GM21723 (cell line): ENCODE measurements at regions not wholly inside any gene's neighbourhood (a gene's known extent, or its start where the extent isn't known, plus 50 kb on each side); places are given as distances from the start of the nearest gene placed in this dataset.
"Not testable (repeated sequence)": the region's sequence is repeated elsewhere in the genome, so short reads cannot be mapped to it uniquely, and the experiment has no call there.

Experiments
- ATAC-seq: cut with Tn5 transposase; IDR thresholded peaks from one replicate; pipeline ENCODE4 v1.9.1; 2021; ENCODE audit warnings: mild to moderate bottlenecking, moderate library complexity; ENCODE audit not compliant: unreplicated experiment

DNA sequence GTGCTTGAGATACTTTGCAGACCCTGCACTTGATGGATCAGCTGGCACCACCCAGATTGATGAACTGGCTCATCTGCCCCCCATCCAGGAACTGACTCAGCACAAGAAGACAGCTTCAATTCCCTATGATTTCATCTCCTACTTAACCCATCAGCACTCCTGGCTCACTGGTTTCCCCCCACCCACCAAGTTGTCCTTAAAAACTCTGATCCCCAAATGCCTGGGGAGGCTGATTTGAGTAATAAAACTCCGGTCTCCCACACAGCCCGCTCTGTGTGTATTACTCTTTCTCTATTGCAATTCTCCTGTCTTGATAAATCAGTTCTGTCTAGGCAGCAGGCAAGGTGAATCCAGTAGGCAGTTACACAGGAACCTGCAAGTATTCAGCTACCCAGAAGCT lies 102.1 kb upstream of the TMTC4 start:
- ATAC-seq, result not testable (repeated sequence)

DNA sequence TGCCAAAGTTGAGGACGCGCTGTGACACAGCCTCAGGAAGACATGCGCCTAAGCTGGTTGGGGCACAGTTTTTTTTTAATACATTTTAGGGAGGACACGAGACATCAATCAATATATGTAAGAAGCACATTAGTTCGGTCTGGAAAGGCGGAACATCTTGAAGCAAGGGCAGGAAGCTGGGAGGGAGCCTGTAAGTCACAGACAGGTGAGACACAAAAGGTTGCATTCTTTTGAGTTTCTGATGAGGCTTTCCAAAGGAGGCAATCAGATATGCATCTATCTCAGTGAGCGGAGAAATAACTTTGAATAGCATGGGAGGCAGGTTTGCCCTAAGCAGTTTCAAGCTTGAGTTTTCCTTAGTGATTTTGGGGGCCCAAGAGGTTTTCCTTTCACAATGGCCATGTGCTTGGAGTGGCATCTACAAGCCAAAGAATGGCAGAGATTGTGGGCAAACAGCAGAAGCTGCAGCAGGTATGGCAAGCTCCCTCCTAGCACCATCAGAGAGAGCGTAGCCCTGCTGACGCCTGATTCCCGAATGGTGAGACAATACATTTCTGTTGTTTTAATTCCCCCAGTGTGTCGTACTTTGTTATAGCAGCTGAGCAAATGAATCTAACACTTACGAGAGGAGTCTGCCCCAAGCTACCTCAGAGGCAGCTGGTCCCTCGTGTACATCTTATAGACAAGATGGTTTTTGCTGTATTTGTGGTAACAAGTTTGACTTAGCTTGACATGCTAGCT lies 99.5 kb upstream of the TMTC4 start:
- no peak for ATAC-seq

DNA sequence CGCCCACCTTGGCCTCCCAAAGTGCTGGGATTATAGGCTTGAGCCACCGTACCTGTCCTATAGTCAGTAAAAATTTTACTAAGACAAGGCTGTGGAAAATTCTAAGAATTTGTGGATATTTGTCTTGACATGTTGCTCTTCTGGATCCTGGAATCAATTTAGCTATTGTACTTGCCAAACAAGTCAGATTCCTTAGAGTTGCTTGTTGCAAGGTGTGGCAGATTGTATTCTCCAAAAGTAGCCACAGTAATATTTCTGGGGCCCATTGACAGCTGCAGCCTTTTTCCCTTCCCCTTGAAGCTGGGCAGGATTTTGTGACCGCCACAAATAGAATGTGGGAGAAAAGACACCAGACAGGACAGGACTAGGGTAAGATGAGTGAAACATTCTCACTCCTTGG lies 98.8 kb upstream of the TMTC4 start:
- no peak for ATAC-seq

DNA sequence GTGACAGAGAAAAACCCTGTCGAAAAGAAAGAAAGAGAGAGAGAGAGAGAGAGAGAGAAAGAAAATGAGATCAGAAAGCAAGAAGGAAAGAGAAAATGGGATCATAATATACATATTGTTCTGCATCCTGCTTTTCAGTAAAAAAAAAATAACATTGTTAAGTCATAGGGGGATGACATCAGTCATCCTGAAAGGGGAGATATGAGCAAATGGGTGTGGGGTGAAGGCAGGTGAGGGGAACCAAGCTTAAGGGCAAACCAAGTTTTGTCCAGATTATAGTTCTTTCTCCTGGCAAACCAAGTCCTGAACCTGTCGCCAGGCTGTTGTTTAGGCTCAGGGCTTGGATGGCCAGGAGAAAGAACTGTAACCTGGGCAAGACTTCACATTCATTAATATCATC lies 92.6 kb upstream of the TMTC4 start:
- no peak for ATAC-seq

DNA sequence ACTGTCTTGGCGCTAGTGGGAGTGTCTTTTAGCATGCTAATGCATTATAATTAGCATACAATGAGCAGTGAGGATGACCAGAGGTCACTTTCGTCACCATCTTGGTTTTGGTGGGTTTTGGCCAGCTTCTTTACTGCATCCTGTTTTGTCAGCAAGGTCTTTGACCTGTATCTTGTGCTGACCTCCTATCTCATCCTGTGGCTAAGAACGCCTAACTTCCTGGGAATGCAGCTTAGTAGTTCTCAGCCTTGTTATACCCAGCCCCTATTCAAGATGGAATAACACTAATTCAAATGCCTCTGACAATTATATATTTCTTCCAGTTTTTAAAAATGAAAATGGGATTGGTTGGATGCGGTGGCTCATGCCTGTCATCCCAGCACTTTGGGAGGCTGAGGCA lies 92.0 kb upstream of the TMTC4 start:
- not testable (repeated sequence) for ATAC-seq

DNA sequence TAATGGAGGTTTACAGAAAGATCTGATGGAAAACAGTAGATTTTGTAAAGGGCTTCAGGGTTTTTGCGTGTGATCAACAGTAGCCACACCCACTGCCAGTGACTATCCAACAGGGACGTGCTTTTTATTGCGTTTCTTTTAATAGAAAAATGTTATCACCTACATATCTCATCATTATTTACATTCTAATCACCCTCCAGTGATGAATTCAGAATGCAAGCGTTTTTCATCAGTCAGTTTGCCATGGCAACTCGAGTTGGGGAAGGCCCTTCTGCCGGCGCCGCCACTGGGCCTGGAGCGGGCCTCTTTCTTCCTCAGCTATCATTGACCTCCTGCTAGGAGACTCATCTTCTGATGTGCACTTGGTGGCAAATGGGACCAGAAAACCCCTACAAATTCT lies 90.3 kb upstream of the TMTC4 start:
- ATAC-seq, result no peak

DNA sequence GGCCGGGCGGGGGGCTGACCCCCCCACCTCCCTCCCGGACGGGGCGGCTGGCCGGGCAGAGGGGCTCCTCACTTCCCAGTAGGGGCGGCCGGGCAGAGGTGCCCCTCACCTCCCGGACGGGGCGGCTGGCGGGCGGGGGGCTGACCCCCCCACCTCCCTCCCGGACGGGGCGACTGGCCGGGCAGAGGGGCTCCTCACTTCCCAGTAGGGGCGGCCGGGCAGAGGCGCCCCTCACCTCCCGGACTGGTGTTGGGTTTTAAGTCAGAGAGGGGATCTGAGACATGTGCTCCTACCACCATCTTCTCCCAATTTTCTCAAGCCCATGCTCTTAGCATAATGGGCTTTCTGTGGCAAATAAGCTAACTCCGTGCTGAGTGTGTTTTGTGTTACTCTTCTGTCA lies 87.5 kb upstream of the TMTC4 start:
- not testable (repeated sequence) for ATAC-seq

DNA sequence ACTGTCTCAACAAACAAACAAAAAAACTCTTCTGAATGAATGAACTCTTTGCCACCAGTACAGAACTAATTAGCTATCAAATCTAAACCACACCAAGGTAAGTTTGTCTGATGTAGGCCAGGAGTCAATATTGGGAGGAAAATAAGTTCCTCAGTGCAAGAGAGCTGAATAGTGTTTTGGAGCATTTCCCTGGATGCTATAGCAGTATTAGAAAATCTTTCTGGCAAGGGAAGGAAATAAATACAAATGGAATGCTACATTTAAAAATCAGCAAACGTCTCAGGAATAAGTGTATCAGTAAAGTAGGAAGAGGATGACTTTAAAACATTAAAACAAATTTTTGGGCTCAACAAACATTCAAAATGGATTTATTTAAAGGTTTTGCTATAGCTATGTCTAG lies 81.3 kb upstream of the TMTC4 start:
- ATAC-seq, result no peak

DNA sequence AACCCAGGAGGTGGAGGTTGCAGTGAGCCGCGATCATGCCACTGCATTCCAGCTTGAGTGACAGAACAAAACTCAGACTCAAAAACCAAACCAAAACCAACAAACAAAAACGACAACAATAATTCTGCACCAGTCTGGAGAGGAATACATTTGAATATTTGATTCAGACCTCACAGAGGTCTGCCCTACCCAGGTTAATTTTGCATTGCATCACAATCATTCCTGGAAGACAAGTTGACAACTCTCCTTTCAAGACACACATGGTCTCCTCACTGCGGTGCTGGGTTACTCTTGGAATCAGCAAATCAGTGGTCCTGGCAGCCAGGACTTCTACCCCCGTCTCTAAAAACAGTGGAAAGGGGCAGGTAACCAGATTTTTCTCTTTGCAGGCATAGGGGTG lies 79.9 kb upstream of the TMTC4 start:
- ATAC-seq, result no peak

DNA sequence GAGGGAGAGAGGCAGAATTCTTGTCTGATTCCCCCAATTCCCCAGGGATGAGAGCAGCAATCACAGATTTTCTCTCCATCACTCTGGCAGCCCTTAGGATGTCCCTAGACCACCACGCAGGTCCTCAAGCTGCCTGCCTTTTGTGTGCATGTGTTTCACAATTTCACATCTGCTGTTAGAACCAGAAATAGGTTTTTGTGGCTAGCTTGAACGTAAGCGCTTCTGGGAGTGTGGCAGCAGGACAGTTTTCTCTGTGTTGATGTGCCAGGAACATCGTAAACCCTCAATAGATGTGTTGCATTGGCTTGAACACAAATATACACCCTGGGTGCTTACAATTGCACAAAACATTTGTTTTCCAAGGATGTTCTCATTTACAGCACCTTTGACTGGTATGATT lies 78.8 kb upstream of the TMTC4 start:
- no peak for ATAC-seq

DNA sequence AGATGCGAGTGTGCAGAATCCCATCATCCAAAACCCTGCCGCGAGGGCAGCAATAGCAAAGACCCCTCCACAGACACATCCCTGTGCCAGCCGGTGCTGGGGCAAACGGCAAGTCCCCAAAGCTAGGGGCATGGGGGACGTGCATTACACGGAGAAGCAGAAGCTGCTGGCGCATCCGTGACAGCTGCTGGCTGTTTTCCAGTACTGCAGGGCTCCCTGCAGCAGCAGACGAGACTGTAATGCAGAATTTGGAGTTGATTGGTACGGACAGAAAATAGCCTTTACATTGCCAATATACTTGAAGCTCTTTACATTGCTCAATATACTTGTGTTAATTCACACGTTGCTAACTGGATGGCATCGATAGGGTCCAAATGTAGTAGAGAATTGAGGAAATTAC lies 77.2 kb upstream of the TMTC4 start:
- no peak for ATAC-seq

DNA sequence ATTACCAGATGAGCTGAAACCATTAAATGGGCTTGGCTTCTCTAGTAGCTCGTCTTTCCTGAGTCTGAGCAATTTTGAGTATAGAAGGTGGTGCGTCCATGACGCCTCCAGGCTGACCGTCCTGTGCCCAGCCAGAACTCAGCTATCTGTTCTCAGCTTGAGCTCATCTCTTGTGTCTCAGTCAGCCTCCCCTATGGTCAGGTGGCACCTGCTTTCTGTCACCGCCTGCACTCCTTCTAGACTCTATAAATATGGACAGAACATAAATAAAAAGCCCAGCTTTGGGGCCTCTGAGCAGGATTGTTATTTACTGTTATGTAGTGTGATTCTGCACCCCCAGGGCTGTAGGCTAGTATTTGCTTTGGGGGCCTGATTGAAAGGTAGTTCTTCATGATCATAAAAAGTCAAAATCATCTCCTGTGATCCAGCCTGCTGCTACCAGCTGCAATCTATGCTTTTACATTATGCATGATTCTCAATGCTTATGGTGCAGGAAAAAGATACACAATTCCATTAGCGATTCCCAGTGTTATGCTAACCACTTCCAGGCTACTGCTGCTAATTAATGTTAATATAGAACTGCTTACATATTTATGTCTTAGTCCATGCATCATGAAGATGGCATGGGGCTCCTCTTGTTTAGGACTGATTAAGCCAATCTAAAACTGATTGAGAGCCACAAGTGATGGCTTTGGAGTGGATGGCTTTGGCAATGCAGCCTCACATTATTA lies 72.5 kb upstream of the TMTC4 start:
- ATAC-seq, result no peak

DNA sequence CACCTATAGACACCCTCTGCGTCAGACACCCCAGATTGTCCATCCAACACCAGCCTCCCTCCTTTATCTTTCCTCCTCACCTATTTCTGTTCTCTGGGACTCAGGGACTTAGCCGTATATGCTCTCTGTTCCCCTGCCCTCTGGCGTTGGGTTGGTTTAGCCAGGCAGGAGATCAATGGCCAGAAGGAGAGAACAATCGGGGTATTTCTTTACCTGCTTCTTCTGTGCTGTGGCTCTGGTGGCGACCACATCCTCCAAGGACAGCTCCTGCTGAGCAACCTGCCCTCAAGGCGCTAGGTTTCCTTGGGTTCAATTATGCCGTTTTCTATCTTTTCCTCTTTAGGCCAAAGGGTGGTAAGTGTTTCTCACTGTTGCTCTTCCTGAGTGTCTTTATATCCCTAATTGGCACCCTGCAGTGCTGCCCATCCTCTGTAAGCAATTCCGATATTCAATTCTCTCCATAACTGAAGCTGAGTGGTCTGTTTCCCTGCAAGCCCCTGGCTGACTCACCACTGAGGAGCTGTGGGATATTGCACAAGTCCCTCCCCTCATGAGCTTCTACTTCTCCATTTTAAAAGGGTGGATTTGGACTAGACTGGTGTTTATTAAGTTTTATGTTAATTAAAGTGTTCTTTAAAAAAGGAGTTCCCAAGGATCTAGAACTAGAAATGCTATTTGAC lies 63.7 kb upstream of the TMTC4 start:
- ATAC-seq, result no peak

DNA sequence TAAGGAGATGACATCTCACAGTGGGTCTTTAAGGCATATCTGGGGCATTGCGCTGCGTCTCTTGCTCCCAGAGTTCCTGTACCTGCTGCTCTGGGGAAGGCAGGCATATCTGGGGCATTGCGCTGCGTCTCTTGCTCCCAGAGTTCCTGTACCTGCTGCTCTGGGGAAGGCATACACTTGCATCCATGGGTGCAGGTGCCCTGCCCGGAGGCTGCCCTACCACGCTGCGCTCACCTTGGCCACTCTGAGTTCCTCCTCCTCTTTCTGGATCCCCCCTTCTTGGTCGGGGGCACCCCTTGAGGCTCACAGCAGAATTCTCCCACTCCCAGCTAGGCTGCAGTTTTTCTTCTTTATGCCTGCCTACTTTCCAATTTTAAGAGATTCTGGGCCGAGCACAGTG lies 60.9 kb upstream of the TMTC4 start:
- ATAC-seq, result no peak

DNA sequence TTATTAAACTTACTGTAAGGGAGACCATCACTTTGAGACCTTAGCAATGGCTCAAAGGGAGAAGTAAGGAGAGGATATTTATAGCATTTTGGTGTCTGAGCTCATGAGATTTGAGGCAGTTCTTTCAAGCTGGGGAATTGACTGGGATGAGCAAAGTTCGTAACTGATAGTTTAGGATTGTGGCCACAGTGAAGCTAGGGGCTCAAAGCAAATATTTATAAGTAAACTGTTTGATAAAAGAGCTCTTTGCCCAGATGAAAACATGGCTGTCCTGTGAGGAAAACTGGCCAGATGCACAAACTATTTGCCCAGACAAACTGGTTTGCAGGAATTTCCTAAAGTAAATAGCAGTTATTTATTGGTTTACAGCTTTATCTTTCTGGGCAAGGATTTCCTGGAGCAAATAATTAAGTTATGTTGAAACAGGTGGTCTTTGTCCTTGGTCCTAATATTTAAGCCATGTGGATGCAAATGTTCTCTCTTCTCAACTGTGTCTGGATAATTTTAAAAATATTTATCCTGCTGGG lies 59.7 kb upstream of the TMTC4 start:
- ATAC-seq, result no peak

DNA sequence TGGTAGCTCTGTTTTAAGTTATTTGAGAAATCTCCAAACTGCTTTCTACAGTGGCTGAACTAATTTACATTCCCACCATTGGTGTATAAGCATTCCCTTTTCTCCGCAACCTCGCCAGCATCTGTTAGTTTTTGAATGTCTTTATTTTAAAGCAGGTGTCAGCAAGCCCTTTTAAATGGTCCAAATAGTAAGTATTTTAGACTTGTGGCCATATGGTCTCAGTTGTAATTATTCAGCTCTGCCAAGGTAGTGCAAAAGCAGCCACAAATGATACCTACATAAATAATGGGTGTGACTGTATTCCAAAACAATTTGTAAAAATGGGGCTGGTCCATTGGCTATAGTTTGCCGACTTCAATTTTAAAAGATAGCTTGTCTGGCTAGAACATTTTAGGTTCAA lies 58.7 kb upstream of the TMTC4 start:
- ATAC-seq, result no peak

DNA sequence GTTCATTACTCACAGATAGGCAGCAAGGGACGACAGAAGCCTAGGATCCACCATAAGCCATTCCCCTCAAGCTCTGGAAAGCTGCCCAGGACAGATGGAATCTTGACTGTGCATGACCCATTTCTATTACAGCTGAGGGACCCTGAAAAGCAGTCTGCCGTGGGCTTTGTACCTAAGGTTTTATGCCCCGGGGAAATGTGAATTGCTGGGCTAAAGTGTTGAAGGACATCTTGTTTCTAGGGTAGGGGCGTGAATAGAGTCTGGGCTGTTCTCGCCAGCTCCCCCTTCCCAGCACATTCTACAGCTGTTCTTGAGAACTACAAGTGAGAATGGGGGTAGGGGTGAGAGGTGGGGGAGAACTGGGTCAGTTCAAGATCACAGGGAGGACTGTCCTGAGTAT lies 53.6 kb upstream of the TMTC4 start:
- no peak for ATAC-seq

DNA sequence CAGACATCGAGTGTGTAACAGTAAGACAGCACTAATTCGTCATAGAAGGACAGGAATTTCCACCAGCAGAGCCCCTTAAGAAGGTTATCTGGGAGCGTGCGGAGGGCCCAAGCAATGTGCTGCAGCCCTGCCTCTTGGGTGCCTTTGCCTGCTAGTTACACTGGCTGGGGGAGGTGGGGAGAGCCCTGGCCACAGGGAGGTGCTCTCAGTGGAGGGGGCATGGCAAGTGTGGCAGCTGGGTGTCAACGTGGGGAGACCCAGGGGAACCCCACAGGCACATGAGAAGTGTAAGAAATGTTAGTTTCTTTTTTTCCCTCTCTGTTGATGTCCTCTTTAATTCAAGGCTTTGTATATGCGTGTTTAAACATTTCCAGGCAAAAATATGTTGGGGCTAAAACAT lies 50.9 kb upstream of the TMTC4 start:
- no peak for ATAC-seq

DNA sequence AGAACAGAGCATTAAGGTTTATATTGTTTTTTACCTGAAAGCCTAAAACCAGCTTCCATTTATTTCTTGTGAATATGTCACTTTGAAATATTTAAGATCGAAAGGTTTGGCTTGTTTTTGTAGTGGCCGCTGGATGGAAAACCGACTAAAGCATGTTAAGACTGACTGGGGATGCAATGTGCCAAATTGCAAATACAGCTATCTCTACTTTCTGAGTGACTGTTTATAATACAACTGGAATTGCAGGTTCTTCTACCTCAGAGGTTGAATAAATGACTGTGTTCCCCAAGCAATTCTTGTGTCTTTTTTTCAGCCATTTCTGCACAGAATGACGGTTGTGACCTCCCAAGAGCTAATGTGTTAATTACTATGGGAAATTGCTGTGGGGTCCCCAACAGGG lies 50.0 kb upstream of the TMTC4 start:
- no peak for ATAC-seq
